MG63 (cell line): ENCODE measurements at regions not wholly inside any gene's neighbourhood (a gene's known extent, or its start where the extent isn't known, plus 50 kb on each side); places are given as distances from the start of the nearest gene placed in this dataset.
"Not testable (repeated sequence)": the region's sequence is repeated elsewhere in the genome, so short reads cannot be mapped to it uniquely, and the experiment has no call there.

Source experiments
- DNase-seq: peaks from one replicate; pipeline ENCODE4 v3.0.0-alpha.2; 2020
- H3K27me3 ChIP-seq: fragments of 250-450 bp; sonication (Bioruptor Pico); 2 replicates; pipeline ENCODE4 v1.5.1; 2020; ENCODE audit warnings: mild to moderate bottlenecking, moderate library complexity
- H3K36me3 ChIP-seq: fragments of 250-450 bp; sonication (Bioruptor Pico); 2 replicates; pipeline ENCODE4 v1.5.1; 2020; ENCODE audit warnings: mild to moderate bottlenecking, moderate library complexity
- H3K4me3 ChIP-seq: fragments of 250-450 bp; sonication (Bioruptor Pico); 2 replicates; pipeline ENCODE4 v1.5.1; 2020; ENCODE audit warnings: mild to moderate bottlenecking, moderate library complexity
- H3K9me3 ChIP-seq: fragments of 250-450 bp; sonication (Bioruptor Pico); 2 replicates; pipeline ENCODE4 v1.5.1; 2020; ENCODE audit warnings: mild to moderate bottlenecking, moderate library complexity

DNA sequence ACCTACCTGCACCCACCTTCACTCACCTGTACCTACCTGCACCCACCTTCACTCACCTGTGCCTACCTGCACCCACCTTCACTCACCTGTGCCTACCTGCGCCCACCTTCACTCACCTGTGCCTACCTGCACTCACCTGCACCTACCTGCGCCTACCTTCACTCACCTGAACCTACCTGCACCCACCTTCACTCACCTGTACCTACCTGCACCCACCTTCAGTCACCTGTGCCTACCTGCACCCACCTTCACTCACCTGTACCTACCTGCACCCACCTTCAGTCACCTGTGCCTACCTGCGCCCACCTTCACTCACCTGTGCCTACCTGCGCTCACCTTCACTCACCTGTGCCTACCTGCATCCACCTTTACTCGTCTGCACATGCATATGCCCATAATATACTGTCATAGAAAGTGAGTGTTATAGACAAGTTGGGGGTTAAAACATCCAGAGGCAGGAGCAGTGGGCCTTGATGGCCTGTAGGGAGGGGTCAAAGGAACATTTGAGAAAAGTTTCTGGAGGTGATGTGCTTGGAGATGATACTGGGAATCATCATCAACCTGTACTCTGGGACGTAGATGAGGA lies 232.9 kb upstream of the ZFP64 start:
- not testable (repeated sequence) for H3K27me3 ChIP-seq, H3K4me3 ChIP-seq, DNase-seq

GRCh38 chr20:52423536-52424140 lies 232.1 kb upstream of the ZFP64 start:
- H3K9me3 ChIP-seq, DNase-seq, H3K4me3 ChIP-seq, H3K27me3 ChIP-seq, H3K36me3 ChIP-seq: not testable (repeated sequence)

More for the DNA sequence above, 232.9 kb upstream of the ZFP64 start:
- not testable (repeated sequence) for H3K9me3 ChIP-seq, H3K36me3 ChIP-seq

- H3K27me3 ChIP-seq, result no peaks in the 10 kb centered on the region
- no peak overlapping the region for H3K4me3 ChIP-seq
- no peaks in the 10 kb centered on the region for H3K36me3 ChIP-seq
- H3K9me3 ChIP-seq, result 0 out of 2 replicates have a peak, but pooled peaks cover 3% of the 10 kb centered on the region
- no peak for DNase-seq
These were observed 231.2 kb upstream of the ZFP64 start for GRCh38 chr20:52422574-52423336.

GRCh38 chr20:52420805-52421204 lies 229.2 kb upstream of the ZFP64 start:
- no peak for DNase-seq
- Histone ChIP-seq H3K9me3 (0 out of 2 replicates have a peak, but pooled peaks cover 3% of the 10 kb centered on the region), H3K27me3 (no peaks in the 10 kb centered on the region), H3K36me3 (no peaks in the 10 kb centered on the region), H3K4me3 (no peak overlapping the region)

- H3K9me3 ChIP-seq, result 0 out of 2 replicates have a peak, but pooled peaks cover 3% of the 10 kb centered on the region
- H3K36me3 ChIP-seq, result no peaks in the 10 kb centered on the region
- no peak for DNase-seq
- no peaks in the 10 kb centered on the region for H3K27me3 ChIP-seq
- no peak overlapping the region for H3K4me3 ChIP-seq
These were observed 227.6 kb upstream of the ZFP64 start for GRCh38 chr20:52419205-52419604.

DNA sequence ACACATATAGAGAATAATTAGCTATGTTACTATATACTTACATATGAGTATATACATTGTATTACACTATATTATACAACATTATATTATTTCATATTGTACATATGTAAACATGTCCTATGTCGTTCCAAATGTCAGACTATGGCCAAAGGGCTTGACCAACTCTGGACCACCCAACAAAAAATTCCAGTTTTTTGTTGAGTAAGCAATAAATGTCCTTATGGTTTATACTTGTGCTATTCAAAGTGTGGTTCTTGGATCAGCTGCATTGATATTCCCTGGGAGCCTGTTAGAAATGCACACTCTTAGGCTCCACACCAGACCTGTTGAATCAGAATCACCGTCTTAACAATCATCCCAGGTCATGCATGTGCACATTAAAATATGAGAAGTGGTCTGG lies 225.4 kb upstream of the ZFP64 start:
- H3K36me3 ChIP-seq, result no peaks in the 10 kb centered on the region
- no peaks in the 10 kb centered on the region for H3K27me3 ChIP-seq
- no peak overlapping the region for H3K4me3 ChIP-seq
- DNase-seq, result no peak
- 0 out of 2 replicates have a peak, but pooled peaks cover 3% of the 10 kb centered on the region for H3K9me3 ChIP-seq

GRCh38 chr20:52411611-52412010 lies 220.0 kb upstream of the ZFP64 start:
- no peak for DNase-seq

DNA sequence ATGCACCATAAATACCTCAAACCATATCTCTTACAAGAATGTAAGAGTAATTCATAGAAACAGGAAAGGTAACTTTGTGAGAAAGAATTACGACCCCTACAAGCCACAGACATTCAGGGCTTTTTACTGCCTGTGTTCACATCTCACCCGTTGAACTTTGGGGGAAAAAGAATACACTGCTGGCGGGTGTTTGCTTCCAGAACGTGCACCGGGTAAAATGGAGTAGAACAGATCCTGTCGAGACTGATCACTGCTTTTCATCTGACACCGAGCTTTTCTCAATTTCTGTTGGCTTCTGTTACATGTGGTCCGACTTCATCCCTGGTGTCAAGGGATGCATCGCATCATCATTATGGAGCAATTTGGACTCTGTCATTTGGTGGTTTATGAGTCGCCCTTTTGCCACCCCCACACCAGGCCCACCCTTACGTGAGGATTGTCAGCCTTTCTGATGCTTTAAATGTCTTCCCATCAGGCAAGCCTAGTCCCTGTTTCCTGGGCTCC lies 219.2 kb upstream of the ZFP64 start:
- DNase-seq, result no peak
- Histone ChIP-seq H3K4me3 (no peak overlapping the region), H3K36me3 (no peaks in the 10 kb centered on the region), H3K27me3 (no peaks in the 10 kb centered on the region), H3K9me3 (no peaks in the 10 kb centered on the region)

More at GRCh38 chr20:52411611-52412010, 220.0 kb upstream of the ZFP64 start:
- Histone ChIP-seq H3K9me3 (no peaks in the 10 kb centered on the region), H3K27me3 (no peaks in the 10 kb centered on the region), H3K4me3 (no peak overlapping the region), H3K36me3 (no peaks in the 10 kb centered on the region)

GRCh38 chr20:52410182-52410647 lies 218.6 kb upstream of the ZFP64 start:
- H3K9me3 ChIP-seq, result no peaks in the 10 kb centered on the region
- no peak for DNase-seq
- H3K36me3 ChIP-seq, result no peaks in the 10 kb centered on the region
- no peak overlapping the region for H3K4me3 ChIP-seq
- H3K27me3 ChIP-seq, result 0 out of 2 replicates have a peak, but pooled peaks cover 3% of the 10 kb centered on the region

DNA sequence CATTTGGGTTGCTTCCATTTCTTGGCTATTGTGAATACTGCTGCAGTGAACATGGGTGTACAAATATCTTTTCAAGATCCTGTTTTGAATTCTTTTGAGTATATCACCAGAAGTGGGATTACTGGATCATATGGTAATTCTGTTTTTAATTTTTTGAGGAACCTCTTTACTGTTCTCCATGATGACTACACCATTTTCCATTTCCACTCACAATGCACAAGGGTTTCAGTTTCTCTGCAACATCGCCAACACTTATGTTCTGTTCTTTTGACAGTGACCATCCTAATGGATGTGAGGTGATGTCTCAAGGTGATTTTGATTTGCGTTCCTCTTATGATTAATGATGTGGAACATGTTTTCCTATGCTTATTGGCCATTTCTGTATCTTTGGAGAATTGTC lies 214.4 kb upstream of the ZFP64 start:
- Histone ChIP-seq H3K27me3 (peaks cover 3% of the 10 kb centered on the region; the same call in 1 of the 2 replicates), H3K36me3 (no peaks in the 10 kb centered on the region), H3K9me3 (no peaks in the 10 kb centered on the region), H3K4me3 (no peak overlapping the region)
- no peak for DNase-seq

- Histone ChIP-seq H3K27me3 (peaks cover 3% of the 10 kb centered on the region; the same call in 1 of the 2 replicates), H3K36me3 (no peaks in the 10 kb centered on the region), H3K9me3 (no peaks in the 10 kb centered on the region), H3K4me3 (no peak overlapping the region)
- no peak for DNase-seq
These were observed 213.8 kb upstream of the ZFP64 start for GRCh38 chr20:52405417-52405816.

GRCh38 chr20:52404671-52405070 lies 213.1 kb upstream of the ZFP64 start:
- Histone ChIP-seq H3K4me3 (no peak overlapping the region), H3K9me3 (no peaks in the 10 kb centered on the region), H3K27me3 (peaks cover 3% of the 10 kb centered on the region; the same call in 1 of the 2 replicates), H3K36me3 (no peaks in the 10 kb centered on the region)
- no peak for DNase-seq

- DNase-seq, result no peak
- H3K36me3 ChIP-seq, result no peaks in the 10 kb centered on the region
- H3K4me3 ChIP-seq, result no peak overlapping the region
- no peaks in the 10 kb centered on the region for H3K9me3 ChIP-seq
- peaks cover 3% of the 10 kb centered on the region; the same call in 1 of the 2 replicates for H3K27me3 ChIP-seq
These were observed 211.4 kb upstream of the ZFP64 start for GRCh38 chr20:52402950-52403349.

- no peak for DNase-seq
- Histone ChIP-seq H3K27me3 (peaks cover 3% of the 10 kb centered on the region; the same call in 1 of the 2 replicates), H3K4me3 (no peak overlapping the region), H3K9me3 (no peaks in the 10 kb centered on the region), H3K36me3 (no peaks in the 10 kb centered on the region)
These were observed 210.9 kb upstream of the ZFP64 start for GRCh38 chr20:52402514-52402913.

GRCh38 chr20:52401431-52401830 lies 209.9 kb upstream of the ZFP64 start:
- Histone ChIP-seq H3K9me3 (no peaks in the 10 kb centered on the region), H3K27me3 (peaks cover 3% of the 10 kb centered on the region; the same call in 1 of the 2 replicates), H3K4me3 (no peak overlapping the region), H3K36me3 (no peaks in the 10 kb centered on the region)
- no peak for DNase-seq

- H3K27me3 ChIP-seq, result no peaks in the 10 kb centered on the region; the same call in 1 of the 2 replicates
- H3K4me3 ChIP-seq, result no peak overlapping the region
- no peaks in the 10 kb centered on the region for H3K9me3 ChIP-seq
- no peak for DNase-seq
- H3K36me3 ChIP-seq, result no peaks in the 10 kb centered on the region
These were observed 207.8 kb upstream of the ZFP64 start for GRCh38 chr20:52399352-52399751.

DNA sequence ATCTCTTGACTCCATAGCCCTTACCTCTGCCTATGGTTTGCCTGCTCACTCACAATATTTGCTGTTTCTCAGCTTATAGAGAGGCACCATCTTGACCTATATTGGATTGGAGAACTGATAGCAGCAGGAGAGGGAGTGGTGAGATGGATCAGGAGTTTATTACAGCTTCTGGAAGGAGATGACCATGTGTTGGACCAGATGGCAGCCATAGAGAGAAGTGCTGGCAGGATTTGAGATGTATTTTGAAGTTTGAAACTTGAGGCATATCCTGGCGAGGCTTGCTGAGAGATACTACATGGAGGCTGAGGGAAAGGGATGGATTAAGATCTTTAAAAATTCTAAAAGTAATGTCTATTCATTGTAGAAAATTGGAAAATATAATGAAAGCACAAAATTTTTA lies 198.0 kb upstream of the ZFP64 start:
- Histone ChIP-seq H3K4me3 (no peak overlapping the region), H3K9me3 (no peaks in the 10 kb centered on the region), H3K27me3 (no peaks in the 10 kb centered on the region), H3K36me3 (no peaks in the 10 kb centered on the region)
- no peak for DNase-seq
